ENCODE measurements at regions not wholly inside any gene's neighbourhood (a gene's known extent, or its start where the extent isn't known, plus 50 kb on each side); places are given as distances from the start of the nearest gene placed in this dataset.

- peak overlapping the region; percentile 80 for H3K4me3 ChIP-seq (ENCODE audit: low read depth, low read length, poor library complexity, severe bottlenecking)
- CTCF ChIA-PET (ENCODE audit: unreplicated experiment), result no interaction called here
- peaks cover 15% of the 10 kb centered on the region for H3K9me3 ChIP-seq (ENCODE audit: low read length)
- peaks cover 19% of the 10 kb centered on the region for H3K36me3 ChIP-seq (ENCODE audit: insufficient read depth, low read length)
- H4K20me1 ChIP-seq (ENCODE audit: insufficient read depth, low read length), result no peaks in the 10 kb centered on the region
- BruUV-seq (replicated peaks), result TSS peak; percentile 100
- POLR2A ChIA-PET, result interaction anchor here (0.5 to 6.5 kb wide), 37 partner anchors 11 to 1589 kb away, joined by 3 to 269 read pairs (median 5); partner anchors contain the start of gene HMGN4
- intact Hi-C loops (cut with micrococcal nuclease; ENCODE audit: unreplicated experiment), result loop anchor here (1.0 to 2.0 kb wide), 7 partner anchors 12 to 847 kb away; a partner anchor contains a TSS
- peak; percentile 99 for DNase-seq (ENCODE audit: low spot score)
- H2AFZ ChIP-seq (ENCODE audit: low read length), result no peak overlapping the region; the same call in 1 of the 2 replicates
- H3K27ac ChIP-seq (ENCODE audit: low read depth, low read length, poor library complexity, severe bottlenecking), result peak overlapping the region; percentile 96
- H3K4me2 ChIP-seq (ENCODE audit: low read length), result peak overlapping the region; percentile 87
- TF ChIP-seq CTCF (conservative IDR thresholded peaks at IDR 0.05; ENCODE audit: low read length) (0 out of 2 replicates have a peak, but pooled peaks have one; percentile 0), EZH2phosphoT487 (IDR thresholded peaks at IDR 0.05; ENCODE audit: borderline replicate concordance, low read depth, low read length) (no peak)
- H3K4me1 ChIP-seq (ENCODE audit: insufficient read depth, low read length, poor library complexity, severe bottlenecking), result peaks cover 32% of the 10 kb centered on the region
- peaks cover 4% of the 10 kb centered on the region; the same call in 1 of the 2 replicates for H3K79me2 ChIP-seq (ENCODE audit: insufficient read depth, low read depth, low read length)
- no peaks in the 10 kb centered on the region for H3K9me2 ChIP-seq (ENCODE audit: insufficient read depth, low read length)
These were observed 79.6 kb upstream of the BTN3A2 start for GRCh38 chr6:26285143-26286134.

GRCh38 chr6:26286168-26286877 lies 78.7 kb upstream of the BTN3A2 start:
- H2AFZ ChIP-seq (ENCODE audit: low read length), result no peak overlapping the region; the same call in 1 of the 2 replicates
- TF ChIP-seq EZH2phosphoT487 (IDR thresholded peaks at IDR 0.05; ENCODE audit: borderline replicate concordance, low read depth, low read length) (no peak), CTCF (conservative IDR thresholded peaks at IDR 0.05; ENCODE audit: low read length) (no peak; the same call in 1 of the 2 replicates)
- peaks cover 15% of the 10 kb centered on the region for H3K9me3 ChIP-seq (ENCODE audit: low read length)
- H3K4me1 ChIP-seq (ENCODE audit: insufficient read depth, low read length, poor library complexity, severe bottlenecking), result peaks cover 25% of the 10 kb centered on the region
- peak; percentile 82 for DNase-seq (ENCODE audit: low spot score)
- no peaks in the 10 kb centered on the region for H4K20me1 ChIP-seq (ENCODE audit: insufficient read depth, low read length)
- H3K9me2 ChIP-seq (ENCODE audit: insufficient read depth, low read length), result no peaks in the 10 kb centered on the region
- peak overlapping the region; percentile 87 for H3K4me2 ChIP-seq (ENCODE audit: low read length)
- ChIA-PET CTCF (ENCODE audit: unreplicated experiment) (no interaction called here), POLR2A (interaction anchor here (0.7 to 6.5 kb wide), 13 partner anchors 13 to 908 kb away, joined by 3 to 269 read pairs (median 9); a partner anchor contains a TSS)
- H3K36me3 ChIP-seq (ENCODE audit: insufficient read depth, low read length), result peaks cover 19% of the 10 kb centered on the region
- H3K27ac ChIP-seq (ENCODE audit: low read depth, low read length, poor library complexity, severe bottlenecking), result peak overlapping the region; percentile 96
- H3K79me2 ChIP-seq (ENCODE audit: insufficient read depth, low read depth, low read length), result peaks cover 4% of the 10 kb centered on the region; the same call in 1 of the 2 replicates
- H3K4me3 ChIP-seq (ENCODE audit: low read depth, low read length, poor library complexity, severe bottlenecking), result peak overlapping the region; percentile 80
- intact Hi-C loops (cut with micrococcal nuclease; ENCODE audit: unreplicated experiment), result loop anchor here (1.0 to 2.0 kb wide), 2 partner anchors 25 to 44 kb away; no protein-coding TSS in a partner anchor
- no TSS peak for BruUV-seq (replicated peaks)
